ENCODE measurements at regions not wholly inside any gene's neighbourhood (a gene's known extent, or its start where the extent isn't known, plus 50 kb on each side); places are given as distances from the start of the nearest gene placed in this dataset.

DNA sequence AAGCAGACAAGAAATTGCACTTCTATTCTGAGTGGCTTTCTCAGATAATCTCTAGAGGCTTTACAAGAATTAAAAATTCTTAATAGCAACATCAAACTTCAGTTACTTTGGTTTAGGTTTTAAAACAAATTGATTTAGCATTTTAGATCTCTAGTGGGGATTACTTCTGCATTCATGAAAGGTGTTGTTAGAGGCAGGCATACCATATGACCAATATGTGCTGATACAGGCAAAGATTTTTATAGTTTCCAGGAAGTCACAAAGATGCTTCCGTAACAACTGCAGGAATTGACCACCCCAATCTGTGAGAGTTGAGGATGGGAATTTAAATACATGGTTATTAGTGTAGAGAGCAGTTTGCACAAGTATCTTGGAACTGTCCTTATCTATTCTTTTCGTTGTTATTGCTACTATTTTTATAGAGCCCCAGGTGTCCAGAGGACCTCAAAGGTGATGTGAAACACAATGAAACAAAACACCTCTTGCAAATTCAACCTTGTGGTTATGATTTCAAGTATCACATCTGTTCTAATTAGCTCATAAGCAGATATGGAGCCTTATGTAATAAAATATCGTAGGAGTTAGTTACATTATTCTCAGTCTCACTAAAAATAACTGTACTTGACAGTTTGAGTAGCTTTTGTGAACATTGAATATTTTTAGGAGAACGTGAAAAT is 512.7 kb upstream of the ADGRL4 start:
- Histone ChIP-seq H3K9me3 (replicated peaks in 1 of 3) (no peaks in the 10 kb centered on the region), H3K36me3 (replicated peaks in 1 of 2) (no peaks in the 10 kb centered on the region), H3K4me3 (no peak overlapping the region), H3K4me1 (replicated peaks in 1 of 2) (no peaks in the 10 kb centered on the region), H3K27ac (no peak overlapping the region), H3K27me3 (no peaks in the 10 kb centered on the region)
- WGBS, 4 donors, result 58 to 80% (median 64%) methylated on average over 4 of the region's 4 CpGs
- TF ChIP-seq POLR2A (IDR thresholded peaks at IDR 0.05), result no peak
- TF ChIP-seq, protein P1, sequence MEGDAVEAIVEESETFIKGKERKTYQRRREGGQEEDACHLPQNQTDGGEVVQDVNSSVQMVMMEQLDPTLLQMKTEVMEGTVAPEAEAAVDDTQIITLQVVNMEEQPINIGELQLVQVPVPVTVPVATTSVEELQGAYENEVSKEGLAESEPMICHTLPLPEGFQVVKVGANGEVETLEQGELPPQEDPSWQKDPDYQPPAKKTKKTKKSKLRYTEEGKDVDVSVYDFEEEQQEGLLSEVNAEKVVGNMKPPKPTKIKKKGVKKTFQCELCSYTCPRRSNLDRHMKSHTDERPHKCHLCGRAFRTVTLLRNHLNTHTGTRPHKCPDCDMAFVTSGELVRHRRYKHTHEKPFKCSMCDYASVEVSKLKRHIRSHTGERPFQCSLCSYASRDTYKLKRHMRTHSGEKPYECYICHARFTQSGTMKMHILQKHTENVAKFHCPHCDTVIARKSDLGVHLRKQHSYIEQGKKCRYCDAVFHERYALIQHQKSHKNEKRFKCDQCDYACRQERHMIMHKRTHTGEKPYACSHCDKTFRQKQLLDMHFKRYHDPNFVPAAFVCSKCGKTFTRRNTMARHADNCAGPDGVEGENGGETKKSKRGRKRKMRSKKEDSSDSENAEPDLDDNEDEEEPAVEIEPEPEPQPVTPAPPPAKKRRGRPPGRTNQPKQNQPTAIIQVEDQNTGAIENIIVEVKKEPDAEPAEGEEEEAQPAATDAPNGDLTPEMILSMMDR (IDR thresholded peaks at IDR 0.05), result no peak
- DNase-seq, result no peak
- intact Hi-C loops (cut with DNase I), result no loop called here

DNA sequence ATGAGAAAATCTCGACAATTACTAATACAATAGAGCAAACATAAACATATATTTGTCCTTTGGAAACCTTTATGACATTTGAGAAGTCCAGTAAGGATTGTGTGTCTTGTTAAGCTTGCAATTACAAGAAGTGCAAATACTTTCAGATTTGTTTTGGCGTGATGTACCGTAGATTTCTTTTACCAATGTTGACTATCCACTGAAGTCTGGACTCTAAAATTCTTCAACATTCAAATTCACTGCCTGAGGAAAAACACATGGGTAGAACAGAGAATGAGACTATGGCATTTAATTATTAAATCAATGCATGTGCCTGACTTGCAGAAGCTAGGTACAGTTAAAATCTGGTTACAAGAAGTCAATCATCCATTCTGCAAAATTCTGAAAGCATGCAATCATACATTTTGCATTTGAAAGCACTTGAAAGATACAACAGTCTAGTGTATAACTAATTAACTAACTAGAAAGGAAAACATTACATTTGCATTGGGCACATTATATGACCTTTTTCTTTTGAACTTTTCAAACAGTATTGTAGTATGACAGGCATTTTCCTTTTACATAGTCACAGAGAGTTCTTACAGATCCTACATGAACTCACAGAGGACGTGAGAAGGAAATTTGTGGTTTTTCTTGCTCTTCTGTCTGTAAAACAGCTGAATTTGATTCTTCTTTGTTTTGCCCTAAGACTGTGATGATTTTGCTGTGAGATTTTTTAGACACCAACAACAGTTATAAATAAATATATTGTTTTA is 511.1 kb upstream of the ADGRL4 start:
- Histone ChIP-seq H3K4me3 (no peak overlapping the region), H3K9me3 (replicated peaks in 1 of 3) (no peaks in the 10 kb centered on the region), H3K27me3 (no peaks in the 10 kb centered on the region), H3K27ac (no peak overlapping the region), H3K4me1 (replicated peaks in 1 of 2) (no peaks in the 10 kb centered on the region), H3K36me3 (replicated peaks in 1 of 2) (no peaks in the 10 kb centered on the region)
- TF ChIP-seq, protein P1 (IDR thresholded peaks at IDR 0.05), result no peak
- no peak for TF ChIP-seq POLR2A (IDR thresholded peaks at IDR 0.05)
- no peak for DNase-seq
- WGBS, 4 donors, result 65 to 69% (median 67%) methylated on average over 4 of the region's 4 CpGs
- intact Hi-C loops (cut with DNase I), result no loop called here

DNA sequence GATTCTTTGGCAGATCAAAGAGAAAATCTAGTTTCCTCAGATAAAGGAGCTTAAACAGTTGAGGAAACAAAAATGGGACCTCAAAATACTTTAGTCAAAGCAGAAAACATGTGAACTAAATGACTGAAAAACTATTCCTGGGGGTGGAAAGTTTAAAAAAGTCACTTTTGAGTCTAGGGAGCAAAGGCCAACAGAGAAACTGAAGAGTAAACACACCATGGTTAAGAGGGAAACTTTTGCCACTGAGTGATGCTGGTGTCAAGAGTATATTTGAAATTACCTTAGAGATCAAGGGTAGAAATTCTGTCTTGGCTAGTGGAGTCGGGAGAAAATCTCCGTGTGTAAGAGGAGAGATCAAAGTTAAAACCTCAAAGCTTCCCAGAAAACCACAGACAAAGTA is 501.2 kb upstream of the ADGRL4 start:
- Histone ChIP-seq H3K36me3 (replicated peaks in 1 of 2) (no peaks in the 10 kb centered on the region), H3K9me3 (replicated peaks in 1 of 3) (no peaks in the 10 kb centered on the region), H3K4me3 (no peak overlapping the region), H3K27me3 (no peaks in the 10 kb centered on the region), H3K4me1 (replicated peaks in 1 of 2) (no peaks in the 10 kb centered on the region), H3K27ac (no peak overlapping the region)
- no peak for DNase-seq
- intact Hi-C loops (cut with DNase I), result no loop called here
- WGBS, 4 donors, result 66 to 82% (median 69%) methylated on average over 2 of the region's 2 CpGs
- TF ChIP-seq POLR2A (IDR thresholded peaks at IDR 0.05), result no peak
- TF ChIP-seq, protein P1 (IDR thresholded peaks at IDR 0.05), result no peak

DNA sequence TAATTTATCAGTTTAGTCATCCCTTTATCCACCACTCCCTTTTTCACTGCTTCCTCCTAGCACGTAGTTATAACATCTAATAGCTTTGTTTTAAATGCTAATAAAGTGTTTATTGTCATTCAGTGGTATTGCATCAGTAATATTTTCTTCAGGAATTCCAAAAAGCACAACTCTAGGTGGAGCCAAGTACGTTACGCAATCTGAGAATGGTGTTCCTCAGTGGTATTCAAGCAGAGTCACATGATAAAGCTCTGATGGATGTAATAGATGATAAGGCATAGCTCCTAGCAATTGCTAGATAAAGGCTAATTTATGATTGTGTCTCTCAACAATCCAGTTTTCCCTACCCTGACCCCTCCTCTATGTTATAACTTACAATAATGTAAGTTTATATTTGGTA is 494.6 kb upstream of the ADGRL4 start:
- Histone ChIP-seq H3K36me3 (replicated peaks in 1 of 2) (no peaks in the 10 kb centered on the region), H3K27me3 (no peaks in the 10 kb centered on the region), H3K9me3 (replicated peaks in 1 of 3) (no peaks in the 10 kb centered on the region), H3K4me1 (replicated peaks in 1 of 2) (no peaks in the 10 kb centered on the region), H3K27ac (no peak overlapping the region), H3K4me3 (no peak overlapping the region)
- no peak for DNase-seq
- intact Hi-C loops (cut with DNase I), result no loop called here
- WGBS, 4 donors, result 82 to 90% (median 87%) methylated on average over 3 of the region's 3 CpGs
- TF ChIP-seq POLR2A (IDR thresholded peaks at IDR 0.05), result no peak

All from adrenal gland (tissue), 9 donors.